IMR-90 (cell line): ENCODE measurements at regions not wholly inside any gene's neighbourhood (a gene's known extent, or its start where the extent isn't known, plus 50 kb on each side); places are given as distances from the start of the nearest gene placed in this dataset.

Source experiments
- ATAC-seq: fragments of 200-7000 bp; cut with Tn5 transposase; 2 replicates; pipeline ENCODE4 v1.9.1; 2020; ENCODE audit warnings: low read depth, mild to moderate bottlenecking, moderate library complexity
- BruUV-seq: library from RNA; stranded (reverse); fragments of 400-500 nt; replicated peaks from 2 replicates; lab custom pipeline; 2021; lab: Mats Ljungman, UMichigan
- CTCF ChIA-PET: fragments of 300-600 bp; formaldehyde crosslinking; extraction: SDS; loops from one replicate; lab custom pipeline; 2021; ENCODE audit warnings: antibody characterized with exemption; lab: Yijun Ruan, JAX
- POLR2A ChIA-PET: fragments of 300-600 bp; sonication (Branson Sonifier 250); formaldehyde crosslinking; loops from one replicate; lab custom pipeline; 2022; ENCODE audit warnings: antibody characterized with exemption; ENCODE audit not compliant: unreplicated experiment; lab: Charles Lee
- DNase-seq: peaks from one replicate; pipeline ENCODE4 v3.0.0; 2013
- H2AFZ ChIP-seq: replicated peaks from 2 replicates; pipeline ENCODE3; 2013; ENCODE audit warnings: low read length, mild to moderate bottlenecking; ENCODE audit not compliant: poor library complexity
- H2AK5ac ChIP-seq: 2 replicates; pipeline ENCODE4 v1.6.1; 2013; ENCODE audit warnings: low read depth, low read length, inconsistent platforms
- H2AK9ac ChIP-seq: replicated peaks from 2 replicates; pipeline ENCODE3; 2013; ENCODE audit warnings: mild to moderate bottlenecking, low read depth, low read length, moderate library complexity; ENCODE audit not compliant: poor library complexity
- H2BK120ac ChIP-seq: 2 replicates; pipeline ENCODE4 v1.6.1; 2013; ENCODE audit warnings: low read depth, low read length, inconsistent platforms
- H2BK15ac ChIP-seq: 3 replicates; pipeline ENCODE4 v1.6.1; 2013; ENCODE audit warnings: low read depth, low read length, inconsistent platforms
- H2BK20ac ChIP-seq: 2 replicates; pipeline ENCODE4 v1.6.1; 2013; ENCODE audit warnings: low read depth, mild to moderate bottlenecking, inconsistent platforms, low read length, moderate library complexity
- H2BK5ac ChIP-seq: 2 replicates; pipeline ENCODE4 v1.6.1; 2013; ENCODE audit warnings: mild to moderate bottlenecking, low read depth, low read length, inconsistent platforms; ENCODE audit not compliant: poor library complexity, severe bottlenecking
- H3K14ac ChIP-seq: replicated peaks from 2 replicates; pipeline ENCODE4 v1.6.1; 2013; ENCODE audit warnings: low read depth, low read length, inconsistent platforms
- H3K18ac ChIP-seq: 2 replicates; pipeline ENCODE4 v1.6.1; 2013; ENCODE audit warnings: low read depth, low read length, control low read depth
- H3K23ac ChIP-seq: 2 replicates; pipeline ENCODE4 v1.6.1; 2013; ENCODE audit warnings: low read depth, low read length, inconsistent platforms
- H3K27ac ChIP-seq: 2 replicates; pipeline ENCODE4 v1.5.1; 2013; ENCODE audit warnings: mild to moderate bottlenecking, control low read depth, low read length; ENCODE audit not compliant: insufficient read depth
- H3K27me3 ChIP-seq: 2 replicates; pipeline ENCODE4 v1.6.1; 2013; ENCODE audit warnings: low read length; ENCODE audit not compliant: control insufficient read depth, insufficient read depth
- H3K36me3 ChIP-seq: 2 replicates; pipeline ENCODE4 v1.6.1; 2013; ENCODE audit warnings: low read length, mixed read lengths; ENCODE audit not compliant: control insufficient read depth, insufficient read depth
- H3K4ac ChIP-seq: 2 replicates; pipeline ENCODE4 v1.6.1; 2013; ENCODE audit warnings: low read depth, low read length, inconsistent platforms
- H3K4me1 ChIP-seq: 2 replicates; pipeline ENCODE4 v1.6.1; 2013; ENCODE audit warnings: low read length, mixed read lengths; ENCODE audit not compliant: control insufficient read depth, insufficient read depth
- H3K4me2 ChIP-seq: 2 replicates; pipeline ENCODE4 v1.6.1; 2013; ENCODE audit warnings: low read depth, mild to moderate bottlenecking, control low read depth, low read length, moderate library complexity
- H3K4me3 ChIP-seq: 2 replicates; pipeline ENCODE4 v1.5.1; 2013; ENCODE audit warnings: low read depth, mild to moderate bottlenecking, control low read depth, low read length, moderate library complexity; ENCODE audit not compliant: insufficient read depth
- H3K56ac ChIP-seq: 2 replicates; pipeline ENCODE4 v1.6.1; 2013; ENCODE audit warnings: low read length, inconsistent platforms; ENCODE audit not compliant: insufficient read depth; ENCODE audit errors: extremely low read depth
- H3K79me1 ChIP-seq, 2 experiments: 2 replicates each; pipeline ENCODE4 v1.6.1; 2013; ENCODE audit warnings: low read length in 2 of 2, inconsistent platforms in 1 of 2, low read depth in 1 of 2
- H3K9ac ChIP-seq: 2 replicates; pipeline ENCODE4 v1.6.1; 2013; ENCODE audit warnings: low read depth, low read length, control low read depth
- H3K9me1 ChIP-seq: 2 replicates; pipeline ENCODE4 v1.6.1; 2013; ENCODE audit warnings: low read length, inconsistent platforms; ENCODE audit not compliant: insufficient read depth
- H3K9me3 ChIP-seq: 2 replicates; pipeline ENCODE4 v1.6.1; 2013; ENCODE audit warnings: low read length; ENCODE audit not compliant: control insufficient read depth, insufficient read depth
- H4K20me1 ChIP-seq: 2 replicates; pipeline ENCODE4 v1.6.1; 2013; ENCODE audit warnings: low read length, inconsistent platforms; ENCODE audit not compliant: insufficient read depth
- H4K5ac ChIP-seq: 2 replicates; pipeline ENCODE4 v1.6.1; 2013; ENCODE audit warnings: mild to moderate bottlenecking, low read depth, low read length, control low read depth
- H4K8ac ChIP-seq, 2 experiments: 2 replicates each; pipeline ENCODE4 v1.6.1; 2013; ENCODE audit warnings: low read depth in 2 of 2, low read length in 2 of 2, control low read depth in 1 of 2, inconsistent platforms in 1 of 2
- H4K91ac ChIP-seq: 2 replicates; pipeline ENCODE4 v1.6.1; 2013; ENCODE audit warnings: low read depth, low read length, inconsistent platforms; ENCODE audit not compliant: insufficient read depth
- BHLHE40 ChIP-seq: fragments of 150-350 bp; IDR thresholded peaks from 2 replicates; pipeline ENCODE4 v1.6.1; 2016; ENCODE audit warnings: mild to moderate bottlenecking, low read depth, low read length
- CEBPB ChIP-seq: IDR thresholded peaks from 2 replicates; pipeline ENCODE4 v1.6.1; 2012; ENCODE audit warnings: low read depth, low read length, improper control_type of control experiment
- CTCF ChIP-seq: conservative IDR thresholded peaks from 2 replicates; pipeline ENCODE4 v1.5.1; 2012; ENCODE audit warnings: mild to moderate bottlenecking, low read depth, low read length, improper control_type of control experiment
- POLR2A ChIP-seq: IDR thresholded peaks from 2 replicates; pipeline ENCODE4 v1.6.1; 2012; ENCODE audit warnings: mild to moderate bottlenecking, low read depth, low read length
- RAD21 ChIP-seq: IDR thresholded peaks from 2 replicates; pipeline ENCODE4 v1.6.1; 2012; ENCODE audit warnings: low read length, improper control_type of control experiment
- RCOR1 ChIP-seq: IDR thresholded peaks from 2 replicates; pipeline ENCODE4 v1.6.1; 2012; ENCODE audit warnings: mild to moderate bottlenecking, low read length, improper control_type of control experiment; ENCODE audit not compliant: insufficient replicate concordance
- SMC3 ChIP-seq: fragments of 150-350 bp; IDR thresholded peaks from 2 replicates; pipeline ENCODE4 v1.6.1; 2016; ENCODE audit warnings: low read depth, mild to moderate bottlenecking, antibody characterized with exemption, low read length, moderate library complexity
- WGBS, 2 experiments: methylation state at CpG; one replicate each; pipeline versions ENCODE4 v1.1.5 to v1.1.7; 2013; ENCODE audit warnings: missing lambda C conversion rate in 2 of 2; ENCODE audit not compliant: insufficient read length in 1 of 2; ENCODE audit errors: extremely low coverage in 2 of 2; 5-methylcytosine and 5-hydroxymethylcytosine counted together
- dilution Hi-C: fragments of 300-500 bp; cut with HindIII; formaldehyde crosslinking; loops from one replicate; pipeline ENCODE4 v1.14.3; 2018; ENCODE audit warnings: low sequenced_read_pairs; ENCODE audit not compliant: unreplicated experiment
- in situ Hi-C: fragments of 300-500 bp; cut with MboI; formaldehyde crosslinking; loops from 3 replicates; pipeline ENCODE4 v1.14.3; 2019; ENCODE audit warnings: low sequenced_read_pairs, inconsistent platforms, mixed read lengths
- intact Hi-C: fragments of 100-400 bp; cut with micrococcal nuclease; formaldehyde crosslinking; loops from 2 replicates; pipeline ENCODE4 v1.10.0; 2022
- TF ChIP-seq, protein P1 (sequence below): fragments of 150-350 bp; IDR thresholded peaks from 2 replicates; pipeline ENCODE4 v1.6.1; 2016; ENCODE audit warnings: low read depth, mild to moderate bottlenecking, low read length, moderate library complexity, borderline replicate concordance

DNA sequence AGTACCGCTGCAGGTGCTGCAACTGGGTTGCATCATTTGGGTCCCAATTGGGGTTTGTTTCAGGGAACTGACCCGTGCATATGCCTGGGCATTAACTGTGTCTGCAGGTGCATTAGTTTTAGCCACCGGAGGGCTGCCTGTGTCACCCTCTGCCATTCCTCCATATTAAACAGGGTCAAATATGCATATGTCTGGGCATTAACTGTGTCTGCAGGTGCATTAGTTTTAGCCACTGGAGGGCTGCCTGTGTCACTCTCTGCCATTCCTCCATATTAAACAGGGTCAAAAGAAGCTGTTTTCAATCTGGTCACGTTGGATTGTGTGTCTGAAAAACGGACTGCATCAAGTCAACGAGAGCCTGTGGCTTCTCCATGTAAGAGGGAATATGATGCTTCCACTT lies 1317.0 kb downstream of the TMEM121 start:
- no peak overlapping the region for H3K56ac ChIP-seq
- no peak for DNase-seq
- peaks cover 16% of the 10 kb centered on the region for H3K9me3 ChIP-seq
- CTCF ChIA-PET, result no interaction called here
- H4K91ac ChIP-seq, result no peak overlapping the region
- no peak overlapping the region for H4K5ac ChIP-seq
- intact Hi-C loops (no loop called here), in situ Hi-C loops (no loop called here), dilution Hi-C loops (no loop called here)
- H2BK20ac ChIP-seq, result no peak overlapping the region
- H3K4me3 ChIP-seq, result no peak overlapping the region
- H3K14ac ChIP-seq, result no peak overlapping the region
- H3K23ac ChIP-seq, result no peak overlapping the region
- H3K27me3 ChIP-seq, result no peaks in the 10 kb centered on the region
- POLR2A ChIA-PET, result no interaction called here
- H3K9me1 ChIP-seq, result no peaks in the 10 kb centered on the region
- no peaks in the 10 kb centered on the region for H3K79me1 ChIP-seq
- no peak overlapping the region for H2AK5ac ChIP-seq
- no peak overlapping the region for H4K8ac ChIP-seq
- H3K36me3 ChIP-seq, result no peaks in the 10 kb centered on the region
- no peak overlapping the region for H2AFZ ChIP-seq
- BruUV-seq, result no TSS peak
- ATAC-seq, result no peak
- no peak overlapping the region for H2BK5ac ChIP-seq
- TF ChIP-seq, protein P1, sequence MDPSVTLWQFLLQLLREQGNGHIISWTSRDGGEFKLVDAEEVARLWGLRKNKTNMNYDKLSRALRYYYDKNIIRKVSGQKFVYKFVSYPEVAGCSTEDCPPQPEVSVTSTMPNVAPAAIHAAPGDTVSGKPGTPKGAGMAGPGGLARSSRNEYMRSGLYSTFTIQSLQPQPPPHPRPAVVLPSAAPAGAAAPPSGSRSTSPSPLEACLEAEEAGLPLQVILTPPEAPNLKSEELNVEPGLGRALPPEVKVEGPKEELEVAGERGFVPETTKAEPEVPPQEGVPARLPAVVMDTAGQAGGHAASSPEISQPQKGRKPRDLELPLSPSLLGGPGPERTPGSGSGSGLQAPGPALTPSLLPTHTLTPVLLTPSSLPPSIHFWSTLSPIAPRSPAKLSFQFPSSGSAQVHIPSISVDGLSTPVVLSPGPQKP, result no peak
- TF ChIP-seq RAD21, result no peak
- TF ChIP-seq RCOR1, result no peak
- no peak for TF ChIP-seq SMC3
- TF ChIP-seq CEBPB, result no peak
- no peak for TF ChIP-seq POLR2A
- TF ChIP-seq CTCF, result no peak
- TF ChIP-seq BHLHE40, result no peak
- no peaks in the 10 kb centered on the region for H4K20me1 ChIP-seq
- H3K9ac ChIP-seq, result no peak overlapping the region
- no peak overlapping the region for H3K4ac ChIP-seq
- WGBS, 2 experiments, result 50% methylated on average over 1 of the region's 6 CpGs; no CpG with 5 or more reads in 1 of the 2 experiments
- H3K4me2 ChIP-seq, result no peak overlapping the region
- H3K18ac ChIP-seq, result no peak overlapping the region
- no peaks in the 10 kb centered on the region for H3K4me1 ChIP-seq
- no peak overlapping the region for H2AK9ac ChIP-seq
- no peak overlapping the region for H3K27ac ChIP-seq
- H2BK120ac ChIP-seq, result no peak overlapping the region
- H2BK15ac ChIP-seq, result no peak overlapping the region
